Stomach (tissue), 4 donors: ENCODE measurements at regions not wholly inside any gene's neighbourhood (a gene's known extent, or its start where the extent isn't known, plus 50 kb on each side); places are given as distances from the start of the nearest gene placed in this dataset.

Experiments
- EP300 ChIP-seq: sonication (generic); formaldehyde crosslinking; IDR thresholded peaks from one replicate; pipeline ENCODE4 v1.6.1; 2017; ENCODE audit warnings: antibody characterized with exemption
- POLR2A ChIP-seq, 4 donors: fragments of 450-650 bp; IDR thresholded peaks; one replicate each; pipeline ENCODE4 v1.6.1; 2016; ENCODE audit warnings: antibody characterized with exemption in 4 of 4, control low read depth in 2 of 4, mild to moderate bottlenecking in 1 of 4, moderate library complexity in 1 of 4
- TF ChIP-seq, protein P1 (sequence below), 7 experiments: fragments of 450-650 bp in 4 of 7; fragments of 200-600 bp in 3 of 7; sonication (generic) in 3 of 7; IDR thresholded peaks; one replicate each; pipeline ENCODE4 v1.5.1; 2016 to 2019; ENCODE audit warnings: antibody characterized with exemption in 7 of 7, control low read depth in 2 of 7, mild to moderate bottlenecking in 1 of 7

DNA sequence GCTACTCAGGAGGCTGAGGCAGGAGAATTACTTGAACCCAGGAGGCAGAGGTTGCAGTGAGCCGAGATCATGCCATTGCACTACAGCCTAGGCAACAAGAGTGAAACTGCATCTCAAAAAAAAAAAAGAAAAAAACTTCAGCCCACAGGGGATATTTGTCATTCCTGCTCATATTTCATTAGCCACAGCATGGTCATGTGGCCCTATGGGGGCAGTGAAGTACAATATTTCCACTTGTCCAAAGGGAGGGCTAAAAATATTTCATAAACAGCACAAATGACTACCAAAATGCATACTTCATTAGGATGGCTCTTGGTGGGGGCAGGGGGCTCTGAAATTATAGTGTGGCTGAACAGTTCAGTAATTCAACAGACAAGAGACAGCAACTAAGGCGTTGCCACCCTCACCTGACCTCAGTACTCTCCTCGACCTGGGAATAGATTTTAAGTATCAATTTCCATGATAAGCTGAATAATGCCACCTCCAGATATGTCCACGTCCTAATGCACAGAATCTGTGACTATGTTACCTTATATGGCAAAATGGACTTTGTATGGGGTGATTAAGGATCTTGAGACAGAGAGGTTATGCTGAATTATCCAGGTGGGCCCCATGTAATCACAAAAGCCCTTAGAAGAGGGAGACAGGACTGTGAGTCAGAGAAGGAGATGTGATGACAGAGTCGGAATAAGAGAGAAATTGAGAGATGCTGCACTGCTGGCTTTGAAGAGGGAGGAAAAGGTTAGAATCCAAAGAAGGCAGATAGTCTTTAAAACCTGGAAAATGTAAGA is 158.2 kb upstream of the CRIM1 start:
- TF ChIP-seq POLR2A (IDR thresholded peaks at IDR 0.05) = no peak
- no peak for TF ChIP-seq EP300
- TF ChIP-seq, protein P1, sequence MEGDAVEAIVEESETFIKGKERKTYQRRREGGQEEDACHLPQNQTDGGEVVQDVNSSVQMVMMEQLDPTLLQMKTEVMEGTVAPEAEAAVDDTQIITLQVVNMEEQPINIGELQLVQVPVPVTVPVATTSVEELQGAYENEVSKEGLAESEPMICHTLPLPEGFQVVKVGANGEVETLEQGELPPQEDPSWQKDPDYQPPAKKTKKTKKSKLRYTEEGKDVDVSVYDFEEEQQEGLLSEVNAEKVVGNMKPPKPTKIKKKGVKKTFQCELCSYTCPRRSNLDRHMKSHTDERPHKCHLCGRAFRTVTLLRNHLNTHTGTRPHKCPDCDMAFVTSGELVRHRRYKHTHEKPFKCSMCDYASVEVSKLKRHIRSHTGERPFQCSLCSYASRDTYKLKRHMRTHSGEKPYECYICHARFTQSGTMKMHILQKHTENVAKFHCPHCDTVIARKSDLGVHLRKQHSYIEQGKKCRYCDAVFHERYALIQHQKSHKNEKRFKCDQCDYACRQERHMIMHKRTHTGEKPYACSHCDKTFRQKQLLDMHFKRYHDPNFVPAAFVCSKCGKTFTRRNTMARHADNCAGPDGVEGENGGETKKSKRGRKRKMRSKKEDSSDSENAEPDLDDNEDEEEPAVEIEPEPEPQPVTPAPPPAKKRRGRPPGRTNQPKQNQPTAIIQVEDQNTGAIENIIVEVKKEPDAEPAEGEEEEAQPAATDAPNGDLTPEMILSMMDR (IDR thresholded peaks at IDR 0.05) = no peak
